CD8-positive, alpha-beta memory T cell (primary cell): ENCODE measurements at regions not wholly inside any gene's neighbourhood (a gene's known extent, or its start where the extent isn't known, plus 50 kb on each side); places are given as distances from the start of the nearest gene placed in this dataset.
A peak's percentile ranks its signal among the peaks of the same experiment; 100 is the strongest.

Source experiments
- CTCF ChIA-PET: fragments of 350-600 bp; sonication (Branson Sonifier 250); formaldehyde crosslinking; loops from one replicate; lab custom pipeline; 2021; ENCODE audit warnings: antibody characterized with exemption; lab: Charles Lee
- POLR2A ChIA-PET: fragments of 350-600 bp; sonication (Branson Sonifier 250); formaldehyde crosslinking; loops from one replicate; lab custom pipeline; 2021; ENCODE audit warnings: antibody characterized with exemption; lab: Charles Lee
- DNase-seq, 5 donors: peaks; one replicate each; pipeline versions ENCODE4 v3.0.0 to v3.0.0-alpha.2; 2020 to 2022; ENCODE audit warnings: mixed read lengths in 1 of 5
- H3K27ac ChIP-seq: one replicate; pipeline ENCODE4 v1.7.0; 2013; ENCODE audit warnings: low read depth, mild to moderate bottlenecking, low read length, moderate library complexity
- H3K27me3 ChIP-seq: 2 replicates; pipeline ENCODE4 v1.7.0; 2013; ENCODE audit warnings: low read length, mild to moderate bottlenecking; ENCODE audit not compliant: insufficient read depth, poor library complexity, severe bottlenecking
- H3K36me3 ChIP-seq: 2 replicates; pipeline ENCODE4 v1.7.0; 2013; ENCODE audit warnings: mild to moderate bottlenecking, low read length, moderate library complexity; ENCODE audit not compliant: insufficient read depth
- H3K4me1 ChIP-seq: 2 replicates; pipeline ENCODE4 v1.7.0; 2013; ENCODE audit warnings: mild to moderate bottlenecking, low read length, moderate library complexity; ENCODE audit not compliant: insufficient read depth
- H3K4me3 ChIP-seq: 2 replicates; pipeline ENCODE4 v1.7.0; 2013; ENCODE audit warnings: mild to moderate bottlenecking, low read length
- H3K9me3 ChIP-seq: 2 replicates; pipeline ENCODE4 v1.7.0; 2013; ENCODE audit warnings: mild to moderate bottlenecking, low read length
- H3K27ac Mint-ChIP-seq, 8 donors: one replicate each; pipeline ENCODE4 v1.8.0; 2020 to 2021; ENCODE audit warnings: mixed read lengths in 8 of 8, mild to moderate bottlenecking in 6 of 8, inconsistent platforms in 3 of 8, moderate library complexity in 3 of 8
- H3K27me3 Mint-ChIP-seq, 2 donors: one replicate each; pipeline ENCODE4 v1.8.0; 2020 to 2021; ENCODE audit warnings: mixed read lengths in 2 of 2, mild to moderate bottlenecking in 1 of 2, moderate library complexity in 1 of 2
- H3K36me3 Mint-ChIP-seq, 3 donors: one replicate each; pipeline ENCODE4 v1.8.0; 2020 to 2021; ENCODE audit warnings: mixed read lengths in 3 of 3, inconsistent platforms in 1 of 3, mild to moderate bottlenecking in 1 of 3
- H3K4me1 Mint-ChIP-seq, 3 donors: one replicate each; pipeline ENCODE4 v1.8.0; 2020 to 2021; ENCODE audit warnings: mixed read lengths in 3 of 3, inconsistent platforms in 1 of 3, mild to moderate bottlenecking in 1 of 3
- H3K4me3 Mint-ChIP-seq, 7 donors: one replicate each; pipeline ENCODE4 v1.8.0; 2020 to 2021; ENCODE audit warnings: mixed read lengths in 7 of 7, mild to moderate bottlenecking in 6 of 7, moderate library complexity in 4 of 7, inconsistent platforms in 2 of 7
- H3K9me3 Mint-ChIP-seq, 5 donors: one replicate each; pipeline ENCODE4 v1.8.0; 2020 to 2022; ENCODE audit warnings: mixed read lengths in 5 of 5, mild to moderate bottlenecking in 3 of 5, moderate library complexity in 2 of 5, inconsistent platforms in 1 of 5

DNA sequence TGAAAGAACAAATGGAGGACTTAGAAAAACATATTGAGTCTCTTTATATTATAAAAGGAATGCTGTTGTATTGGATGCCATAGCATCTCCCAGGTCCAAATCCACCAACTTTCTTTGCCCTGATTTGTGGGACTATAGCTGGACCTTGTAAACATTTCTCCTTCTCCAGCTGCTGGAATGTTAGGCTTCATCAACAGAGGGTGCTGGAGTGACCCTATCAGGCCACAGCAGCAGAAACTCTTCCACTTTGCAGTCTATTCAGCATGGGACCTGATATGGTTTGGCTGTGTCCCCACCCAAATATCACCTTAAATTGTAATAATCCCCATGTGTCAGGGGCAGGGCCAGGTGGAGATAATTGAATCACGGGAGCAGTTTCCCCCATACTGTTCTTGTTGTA, 138.4 kb upstream of the ARL4C start:
- H3K36me3 ChIP-seq, result no peaks in the 10 kb centered on the region
- CTCF ChIA-PET, result no interaction called here
- POLR2A ChIA-PET, result no interaction called here
- Mint-ChIP-seq H3K27ac (no peak overlapping the region), H3K4me1 (no peaks in the 10 kb centered on the region), H3K4me3 (no peak overlapping the region), H3K27me3 (peaks cover 7 to 31% of the 10 kb centered on the region in 2 donors), H3K9me3 (peaks cover 0 to 4% (median 2%) of the 10 kb centered on the region in 5 donors), H3K36me3 (no peaks in the 10 kb centered on the region)
- H3K4me1 ChIP-seq, result no peaks in the 10 kb centered on the region
- H3K27ac ChIP-seq, result no peak overlapping the region
- no peak for DNase-seq
- H3K9me3 ChIP-seq, result no peaks in the 10 kb centered on the region
- H3K27me3 ChIP-seq, result no peaks in the 10 kb centered on the region
- no peak overlapping the region for H3K4me3 ChIP-seq

DNA sequence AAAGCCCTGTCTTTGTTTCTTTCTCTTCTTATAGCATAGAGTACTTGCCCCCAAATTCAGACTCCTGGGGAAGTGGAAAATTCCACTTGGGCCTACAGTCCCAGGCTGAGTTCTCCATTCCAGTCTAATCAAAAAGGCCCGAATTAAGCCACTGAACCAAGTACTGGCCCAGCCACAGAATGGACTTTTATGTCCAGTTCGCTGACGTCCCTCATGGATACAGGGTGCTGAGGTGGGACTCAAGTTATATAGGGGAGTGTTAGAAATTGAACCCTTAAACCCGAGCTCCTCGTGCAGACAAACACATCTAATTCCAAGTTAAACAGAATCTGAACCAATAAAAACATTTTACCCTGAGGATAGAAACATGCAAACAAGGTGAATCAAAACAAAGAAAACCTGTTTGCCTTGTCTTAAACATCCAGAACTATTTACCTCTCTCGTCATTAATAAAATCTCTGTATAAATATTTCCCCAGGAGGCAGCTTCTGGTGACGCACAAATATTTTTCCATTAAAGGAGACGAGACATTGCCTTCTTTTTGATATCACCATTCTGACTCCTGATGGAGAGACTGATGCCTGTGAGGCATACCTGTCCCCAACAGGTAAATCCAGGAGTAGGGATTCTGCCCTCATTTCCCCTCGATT, 136.8 kb upstream of the ARL4C start:
- CTCF ChIA-PET, result no interaction called here
- Mint-ChIP-seq H3K36me3 (no peaks in the 10 kb centered on the region), H3K27me3 (peaks cover 10 to 32% of the 10 kb centered on the region in 2 donors), H3K27ac (no peak overlapping the region), H3K9me3 (peaks cover 0 to 4% (median 2%) of the 10 kb centered on the region in 5 donors), H3K4me3 (no peak overlapping the region), H3K4me1 (no peaks in the 10 kb centered on the region)
- Histone ChIP-seq H3K27me3 (no peaks in the 10 kb centered on the region), H3K9me3 (no peaks in the 10 kb centered on the region), H3K27ac (no peak overlapping the region), H3K36me3 (no peaks in the 10 kb centered on the region), H3K4me1 (no peaks in the 10 kb centered on the region), H3K4me3 (no peak overlapping the region)
- no peak for DNase-seq
- POLR2A ChIA-PET, result no interaction called here

DNA sequence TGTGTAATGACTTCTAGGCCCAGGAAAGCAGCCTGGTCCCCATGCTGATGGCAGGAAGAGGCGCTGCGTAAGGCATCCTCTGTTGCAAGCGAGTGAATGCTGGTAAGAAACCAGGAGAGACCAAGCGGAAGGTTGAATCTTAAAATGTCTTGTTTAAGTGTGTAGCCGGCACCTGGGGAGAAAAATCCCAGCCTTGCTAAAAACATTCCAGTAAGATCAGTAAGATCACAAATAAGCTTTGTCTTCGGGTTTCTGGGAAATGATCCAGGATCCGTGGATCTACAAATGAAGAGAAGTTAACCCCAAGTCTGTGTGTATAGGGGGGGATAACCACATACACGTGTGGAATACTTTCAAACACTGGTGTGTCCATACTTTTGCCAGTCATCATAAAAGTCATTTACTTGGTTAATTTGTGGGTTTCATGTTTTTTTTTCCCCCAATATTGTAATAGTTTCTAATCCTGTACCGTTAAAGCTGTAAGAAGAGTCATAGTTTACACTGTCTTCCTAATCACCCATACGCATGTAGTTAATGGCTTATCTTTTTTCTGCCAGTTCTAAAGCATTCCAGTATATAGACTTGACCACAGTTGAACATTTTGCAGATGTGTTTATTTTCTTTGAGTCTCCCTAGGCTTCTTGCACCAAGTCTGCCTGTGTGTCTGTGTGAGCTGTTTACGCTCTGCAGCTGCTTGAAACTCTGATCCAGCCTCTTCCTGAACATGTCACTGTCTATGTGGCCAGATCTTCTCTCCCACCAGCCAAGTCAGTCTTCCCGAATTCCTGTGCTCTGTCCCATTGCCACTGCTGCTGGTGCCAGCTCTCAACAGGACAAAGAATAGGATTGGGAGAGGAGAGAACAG, 135.9 kb upstream of the ARL4C start:
- CTCF ChIA-PET, result no interaction called here
- no peak for DNase-seq
- no peak overlapping the region for H3K4me3 ChIP-seq
- peaks cover 10 to 34% of the 10 kb centered on the region in 2 donors for H3K27me3 Mint-ChIP-seq
- H3K36me3 Mint-ChIP-seq, result no peaks in the 10 kb centered on the region
- H3K36me3 ChIP-seq, result no peaks in the 10 kb centered on the region
- no peak overlapping the region for H3K4me3 Mint-ChIP-seq
- POLR2A ChIA-PET, result no interaction called here
- no peaks in the 10 kb centered on the region for H3K4me1 Mint-ChIP-seq
- H3K4me1 ChIP-seq, result no peaks in the 10 kb centered on the region
- no peaks in the 10 kb centered on the region for H3K27me3 ChIP-seq
- H3K9me3 Mint-ChIP-seq, result peaks cover 0 to 4% (median 0%) of the 10 kb centered on the region in 5 donors
- H3K9me3 ChIP-seq, result no peaks in the 10 kb centered on the region
- H3K27ac ChIP-seq, result no peak overlapping the region
- H3K27ac Mint-ChIP-seq, result no peak overlapping the region

DNA sequence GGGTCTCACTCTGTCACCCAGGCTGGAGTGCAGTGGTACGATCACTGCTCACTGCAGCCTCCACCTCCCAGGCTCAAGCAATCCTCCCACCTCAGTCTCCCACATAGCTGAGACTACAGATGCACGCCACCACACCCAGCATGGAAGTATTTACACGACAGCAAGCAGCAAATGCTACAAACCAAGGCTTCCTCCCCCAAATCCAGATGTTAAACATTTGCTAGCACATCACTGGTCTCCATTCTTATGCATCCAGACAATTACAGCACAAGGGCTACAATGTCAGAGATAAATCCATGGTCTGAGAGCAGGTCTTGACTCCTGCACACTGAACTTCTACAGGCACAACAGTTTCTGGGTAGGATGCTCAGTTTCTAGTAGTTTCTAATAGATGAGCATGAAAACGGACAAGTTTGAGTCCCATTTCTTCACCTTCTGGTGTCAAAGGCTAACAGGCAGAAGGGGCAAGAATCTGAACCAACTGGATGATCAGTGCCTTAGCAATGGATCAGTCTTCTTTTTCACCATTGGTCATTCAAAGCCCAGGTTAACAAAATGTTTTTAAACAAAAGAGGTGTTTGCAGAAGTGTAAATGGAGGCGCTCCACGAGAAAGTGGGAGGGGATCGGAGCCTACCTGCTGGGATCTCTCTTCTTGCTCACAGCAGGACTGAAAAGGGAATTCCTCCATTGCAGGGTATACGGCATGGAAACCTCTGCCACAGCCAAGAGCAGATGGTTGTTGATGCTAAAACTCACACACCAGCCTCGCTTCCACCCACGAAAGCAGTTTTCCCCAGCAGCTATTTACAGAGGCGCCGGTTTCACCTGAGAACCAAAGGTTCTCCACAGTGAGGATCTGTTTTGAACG, 135.0 kb upstream of the ARL4C start:
- no peaks in the 10 kb centered on the region for H3K36me3 ChIP-seq
- no peaks in the 10 kb centered on the region for H3K9me3 ChIP-seq
- no peak for DNase-seq
- ChIA-PET CTCF (no interaction called here), POLR2A (no interaction called here)
- no peak overlapping the region for H3K4me3 ChIP-seq
- peaks cover 10 to 37% of the 10 kb centered on the region in 2 donors for H3K27me3 Mint-ChIP-seq
- no peaks in the 10 kb centered on the region for H3K4me1 Mint-ChIP-seq
- H3K9me3 Mint-ChIP-seq, result peaks cover 0 to 3% (median 0%) of the 10 kb centered on the region in 5 donors
- no peaks in the 10 kb centered on the region for H3K27me3 ChIP-seq
- no peaks in the 10 kb centered on the region for H3K4me1 ChIP-seq
- no peak overlapping the region for H3K27ac Mint-ChIP-seq
- H3K4me3 Mint-ChIP-seq, result no peak overlapping the region
- no peak overlapping the region for H3K27ac ChIP-seq
- H3K36me3 Mint-ChIP-seq, result no peaks in the 10 kb centered on the region

DNA sequence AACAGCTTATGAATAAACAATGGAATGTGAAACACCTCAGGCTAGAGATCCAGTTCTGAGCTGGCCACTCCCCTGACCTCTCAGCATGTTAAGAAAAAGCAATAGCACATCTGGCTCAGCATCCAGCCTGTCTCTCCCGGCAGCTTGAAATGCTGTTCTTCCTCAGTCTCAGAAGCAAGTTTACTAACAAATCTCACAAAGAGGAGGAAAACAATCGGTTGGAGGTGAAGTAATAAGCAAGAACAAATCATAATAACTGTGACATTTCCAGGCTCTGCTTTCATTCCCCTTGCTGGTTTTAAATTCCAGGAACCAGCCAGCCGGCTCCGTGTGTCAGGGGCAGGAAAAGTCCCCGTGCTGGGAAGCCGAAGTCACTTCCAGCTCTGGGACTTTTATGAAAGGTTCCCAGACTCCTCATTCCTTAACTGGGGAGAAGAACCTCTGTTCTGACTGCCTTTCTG, 133.9 kb upstream of the ARL4C start:
- H3K36me3 Mint-ChIP-seq, result no peaks in the 10 kb centered on the region
- H3K27ac Mint-ChIP-seq, result no peak overlapping the region
- H3K9me3 ChIP-seq, result no peaks in the 10 kb centered on the region
- H3K27me3 Mint-ChIP-seq, result peaks cover 11 to 35% of the 10 kb centered on the region in 2 donors
- CTCF ChIA-PET, result no interaction called here
- H3K9me3 Mint-ChIP-seq, result no peaks in the 10 kb centered on the region
- POLR2A ChIA-PET, result no interaction called here
- no peaks in the 10 kb centered on the region for H3K4me1 Mint-ChIP-seq
- no peak overlapping the region for H3K27ac ChIP-seq
- H3K27me3 ChIP-seq, result no peaks in the 10 kb centered on the region
- H3K4me3 Mint-ChIP-seq, result no peak overlapping the region
- no peaks in the 10 kb centered on the region for H3K4me1 ChIP-seq
- no peak for DNase-seq
- H3K4me3 ChIP-seq, result no peak overlapping the region
- H3K36me3 ChIP-seq, result no peaks in the 10 kb centered on the region

DNA sequence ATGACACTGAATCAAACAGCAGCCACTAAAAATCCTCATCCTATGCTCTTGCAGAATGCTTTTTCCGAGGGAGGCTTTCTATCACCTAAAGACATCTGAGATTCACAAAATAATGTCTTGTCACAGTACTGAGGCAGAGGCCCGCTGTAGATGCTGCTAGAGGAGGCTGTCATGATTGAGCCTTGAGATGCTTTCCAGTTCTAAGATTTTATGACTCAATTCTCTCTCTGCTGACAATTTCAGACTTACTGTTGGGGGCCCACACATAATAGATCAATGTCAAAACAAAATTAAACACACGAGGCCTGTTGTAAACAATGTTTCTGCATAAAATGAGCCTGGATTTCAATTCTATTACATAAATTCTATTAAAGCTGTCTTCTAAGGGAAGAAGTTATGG, 132.7 kb upstream of the ARL4C start:
- H3K27me3 Mint-ChIP-seq, result peaks cover 7 to 35% of the 10 kb centered on the region in 2 donors
- H3K27ac Mint-ChIP-seq, result no peak overlapping the region
- no peaks in the 10 kb centered on the region for H3K9me3 Mint-ChIP-seq
- no peak for DNase-seq
- Histone ChIP-seq H3K9me3 (no peaks in the 10 kb centered on the region), H3K27ac (no peak overlapping the region), H3K27me3 (no peaks in the 10 kb centered on the region), H3K36me3 (no peaks in the 10 kb centered on the region), H3K4me1 (no peaks in the 10 kb centered on the region), H3K4me3 (no peak overlapping the region)
- H3K36me3 Mint-ChIP-seq, result no peaks in the 10 kb centered on the region
- ChIA-PET CTCF (no interaction called here), POLR2A (no interaction called here)
- no peaks in the 10 kb centered on the region for H3K4me1 Mint-ChIP-seq
- H3K4me3 Mint-ChIP-seq, result no peak overlapping the region

DNA sequence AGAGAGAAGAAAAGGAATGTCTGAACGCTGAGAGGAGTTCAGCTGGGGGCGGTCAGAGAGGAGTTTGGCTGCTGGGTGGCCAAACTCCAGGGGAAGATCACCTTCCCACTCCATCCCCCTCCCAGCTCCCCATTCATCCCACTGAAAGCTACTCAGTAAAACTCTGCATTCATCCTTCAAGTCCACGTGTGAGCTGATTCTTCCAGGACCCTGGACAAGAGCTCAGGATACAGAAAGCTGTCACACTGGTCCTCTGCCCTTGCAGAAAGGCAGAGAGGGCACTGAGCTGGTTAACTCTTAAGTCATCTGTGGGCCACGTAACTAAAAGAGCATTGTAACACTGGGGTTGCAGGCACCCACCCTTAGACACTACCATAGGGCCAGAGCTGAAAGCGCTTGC, 132.1 kb upstream of the ARL4C start:
- Histone ChIP-seq H3K4me1 (no peaks in the 10 kb centered on the region), H3K27ac (no peak overlapping the region), H3K4me3 (no peak overlapping the region), H3K36me3 (no peaks in the 10 kb centered on the region), H3K9me3 (no peaks in the 10 kb centered on the region), H3K27me3 (no peaks in the 10 kb centered on the region)
- no peak for DNase-seq
- CTCF ChIA-PET, result no interaction called here
- Mint-ChIP-seq H3K9me3 (no peaks in the 10 kb centered on the region), H3K27me3 (peaks cover 7 to 35% of the 10 kb centered on the region in 2 donors), H3K4me1 (no peaks in the 10 kb centered on the region), H3K36me3 (no peaks in the 10 kb centered on the region), H3K27ac (no peak overlapping the region), H3K4me3 (no peak overlapping the region)
- POLR2A ChIA-PET, result no interaction called here

DNA sequence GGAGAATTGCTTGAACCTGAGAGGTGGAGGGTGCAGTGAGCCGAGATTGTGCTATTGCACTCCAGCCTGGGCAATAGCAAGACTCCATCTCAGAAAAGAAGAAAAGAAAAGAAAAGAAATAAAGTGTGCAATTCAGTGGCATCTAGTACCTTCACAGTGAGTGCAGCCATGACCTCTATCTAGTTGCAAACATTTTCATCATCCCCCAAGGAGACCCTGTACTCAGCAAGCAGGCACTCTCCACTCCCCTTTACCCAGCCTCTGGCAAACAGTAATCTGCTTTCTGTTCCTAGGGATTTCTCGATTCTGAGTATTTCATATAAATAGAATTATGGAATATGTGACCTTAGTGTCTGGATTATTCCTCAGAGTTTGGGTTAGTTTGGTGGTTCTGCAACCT, 130.4 kb upstream of the ARL4C start:
- no peaks in the 10 kb centered on the region for H3K27me3 ChIP-seq
- no peak overlapping the region for H3K4me3 ChIP-seq
- H3K27ac ChIP-seq, result no peak overlapping the region
- H3K9me3 ChIP-seq, result no peaks in the 10 kb centered on the region
- no peak overlapping the region for H3K4me3 Mint-ChIP-seq
- ChIA-PET CTCF (no interaction called here), POLR2A (no interaction called here)
- no peaks in the 10 kb centered on the region for H3K4me1 Mint-ChIP-seq
- no peaks in the 10 kb centered on the region for H3K4me1 ChIP-seq
- H3K9me3 Mint-ChIP-seq, result no peaks in the 10 kb centered on the region
- H3K27ac Mint-ChIP-seq, result peak overlapping the region in 1 of 8 donors; percentile 58
- H3K36me3 Mint-ChIP-seq, result no peaks in the 10 kb centered on the region
- H3K27me3 Mint-ChIP-seq, result peaks cover 7 to 29% of the 10 kb centered on the region in 2 donors
- DNase-seq, result no peak
- no peaks in the 10 kb centered on the region for H3K36me3 ChIP-seq
